ENCODE measurements at regions not wholly inside any gene's neighbourhood (a gene's known extent, or its start where the extent isn't known, plus 50 kb on each side); places are given as distances from the start of the nearest gene placed in this dataset.
"Not testable (repeated sequence)": the region's sequence is repeated elsewhere in the genome, so short reads cannot be mapped to it uniquely, and the experiment has no call there.

DNA sequence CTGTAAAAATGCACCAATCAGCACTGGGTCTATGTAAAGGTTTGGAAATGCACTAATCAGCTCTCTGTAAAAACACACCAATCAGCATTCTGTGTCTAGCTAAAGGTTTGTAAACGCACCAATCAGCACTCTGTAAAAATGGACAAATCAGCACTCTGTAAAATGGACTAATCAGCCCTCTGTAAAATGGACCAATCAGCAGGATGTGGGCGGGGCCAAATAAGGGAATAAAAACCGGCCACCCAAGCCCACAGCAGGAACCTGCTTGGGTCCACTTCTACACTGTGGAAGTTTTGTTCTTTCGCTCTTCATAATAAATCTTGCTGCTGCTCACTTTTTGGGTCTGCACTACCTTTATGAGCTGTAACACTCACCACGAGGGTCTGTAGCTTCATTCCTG lies 101.0 kb downstream of the SMC2 start:
- DNase-seq: not testable (repeated sequence)

DNA sequence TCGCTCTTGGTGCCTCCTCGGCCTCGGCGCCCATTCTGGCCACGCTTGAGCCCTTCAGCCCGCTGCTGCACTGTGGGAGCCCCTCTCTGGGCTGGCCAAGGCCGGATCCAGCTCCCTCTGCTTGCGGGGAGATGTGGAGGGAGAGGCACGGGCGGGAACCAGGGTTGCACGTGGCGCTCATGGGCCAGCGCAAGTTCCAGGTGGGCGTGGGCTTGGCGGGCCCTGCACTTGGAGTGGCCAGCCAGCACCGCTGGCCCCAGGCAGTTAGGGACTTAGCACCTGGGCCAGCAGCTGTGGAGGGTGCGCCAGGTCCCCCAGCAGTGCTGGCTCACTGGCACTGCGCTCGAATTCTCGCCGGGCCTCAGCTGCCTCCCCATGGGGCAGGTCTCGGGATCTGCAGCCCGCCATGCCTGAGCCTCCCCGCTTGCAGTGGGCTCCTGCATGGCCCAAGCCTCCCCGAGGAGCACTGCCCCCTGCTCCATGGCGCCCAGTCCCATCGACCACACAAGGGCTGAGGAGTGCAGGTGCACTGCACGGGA lies 106.4 kb downstream of the SMC2 start:
- no peak for DNase-seq

DNA sequence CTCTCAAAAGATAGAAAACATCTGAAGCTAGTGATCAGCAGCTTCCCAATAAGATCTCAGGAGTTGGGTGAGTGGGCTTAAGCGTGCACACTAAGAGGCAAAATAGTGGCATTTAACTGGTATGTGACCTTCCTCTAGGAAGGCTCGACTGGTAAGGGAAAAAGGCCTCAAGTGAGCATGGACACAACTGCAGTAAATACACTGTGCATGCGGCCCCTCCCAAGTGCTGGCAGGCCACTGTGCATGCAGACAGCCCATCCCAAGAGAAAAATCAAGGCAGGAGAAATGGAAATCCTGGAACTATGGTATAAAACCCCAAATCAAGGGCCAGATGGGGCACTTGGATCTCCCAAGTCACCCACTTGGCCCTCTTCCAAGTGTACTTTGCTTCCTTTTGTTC lies 112.7 kb downstream of the SMC2 start:
- no peak for DNase-seq

DNA sequence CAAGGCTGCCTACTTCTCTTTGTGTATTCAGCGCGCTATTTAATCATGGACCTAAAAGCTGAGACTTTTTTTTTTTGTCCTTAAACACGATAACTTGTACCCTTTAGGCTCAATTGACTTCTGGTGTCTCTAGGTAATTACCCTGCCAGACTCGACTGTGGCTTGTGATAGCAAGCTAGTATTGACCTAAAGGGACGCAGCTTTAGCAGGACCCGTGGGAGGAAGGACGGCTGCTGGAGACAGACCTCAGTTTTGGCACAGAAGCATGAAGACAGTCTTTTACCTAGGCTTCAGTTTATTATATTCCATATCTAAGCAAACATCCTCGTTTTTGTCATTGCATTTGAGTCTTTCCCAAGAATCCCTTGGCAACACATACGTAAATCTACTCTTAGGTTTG lies 115.3 kb downstream of the SMC2 start:
- DNase-seq: no peak

DNA sequence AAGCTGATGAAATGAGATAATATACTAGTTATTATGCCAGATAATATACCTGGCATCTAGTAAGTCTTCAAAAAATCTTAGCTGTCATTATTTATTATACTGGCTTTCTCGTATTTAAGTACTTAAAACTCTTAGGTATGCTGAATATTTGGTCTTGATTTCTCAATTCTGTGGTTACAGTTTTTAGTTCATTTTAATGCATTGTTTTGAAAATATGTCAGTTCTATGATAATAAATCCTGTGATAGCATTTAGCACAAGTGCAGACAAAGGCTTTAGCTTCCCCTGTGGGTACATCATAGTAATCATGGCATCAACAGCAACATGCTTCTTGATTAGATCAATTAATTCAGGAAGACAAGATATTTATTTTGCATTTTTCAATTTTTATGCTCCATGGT lies 133.0 kb downstream of the SMC2 start:
- no peak for DNase-seq

DNA sequence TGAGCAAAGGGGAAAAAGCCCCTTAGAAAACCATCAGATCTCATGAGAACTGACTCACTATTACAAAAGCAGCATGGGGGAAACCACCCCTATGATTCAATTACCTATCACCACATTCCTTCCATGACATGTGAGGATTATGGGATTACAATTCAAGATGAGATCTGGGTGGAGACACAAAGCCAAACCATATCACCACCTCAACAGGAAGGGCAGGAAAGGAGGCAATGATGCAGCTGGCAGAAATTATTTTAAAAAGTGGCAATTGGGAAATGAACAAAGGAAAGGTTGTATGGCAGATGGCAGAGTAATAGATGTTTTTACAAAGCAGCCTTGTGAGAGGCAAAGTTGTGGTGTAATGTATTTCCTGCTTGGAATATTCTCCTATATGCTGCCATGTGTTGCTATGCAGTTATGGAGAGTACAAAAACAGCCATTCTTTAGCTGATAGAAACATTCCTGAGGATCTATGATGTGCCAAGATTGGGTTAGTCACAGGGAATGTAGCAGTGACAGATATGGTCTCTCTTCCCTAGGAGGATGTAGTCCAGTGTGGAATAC lies 138.8 kb downstream of the SMC2 start:
- no peak for DNase-seq

DNA sequence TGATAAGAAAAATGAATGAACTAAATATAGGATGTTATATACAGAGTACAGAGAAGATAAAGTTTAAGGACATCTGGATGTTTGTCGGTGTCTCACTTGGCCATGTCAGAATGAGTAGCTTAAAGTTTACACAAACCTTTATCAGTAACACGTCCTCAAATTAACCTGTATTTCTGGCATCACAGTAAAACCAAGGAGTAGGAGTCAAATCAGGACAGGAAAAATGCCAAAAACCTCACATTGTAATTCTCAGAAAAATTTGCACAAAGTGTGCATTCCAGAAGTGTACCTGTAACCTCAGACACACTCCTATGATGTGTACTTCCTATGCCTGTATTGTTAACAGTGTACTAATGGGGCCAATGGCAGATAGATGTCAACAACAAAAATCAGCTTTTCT lies 139.3 kb downstream of the SMC2 start:
- no peak for DNase-seq

DNA sequence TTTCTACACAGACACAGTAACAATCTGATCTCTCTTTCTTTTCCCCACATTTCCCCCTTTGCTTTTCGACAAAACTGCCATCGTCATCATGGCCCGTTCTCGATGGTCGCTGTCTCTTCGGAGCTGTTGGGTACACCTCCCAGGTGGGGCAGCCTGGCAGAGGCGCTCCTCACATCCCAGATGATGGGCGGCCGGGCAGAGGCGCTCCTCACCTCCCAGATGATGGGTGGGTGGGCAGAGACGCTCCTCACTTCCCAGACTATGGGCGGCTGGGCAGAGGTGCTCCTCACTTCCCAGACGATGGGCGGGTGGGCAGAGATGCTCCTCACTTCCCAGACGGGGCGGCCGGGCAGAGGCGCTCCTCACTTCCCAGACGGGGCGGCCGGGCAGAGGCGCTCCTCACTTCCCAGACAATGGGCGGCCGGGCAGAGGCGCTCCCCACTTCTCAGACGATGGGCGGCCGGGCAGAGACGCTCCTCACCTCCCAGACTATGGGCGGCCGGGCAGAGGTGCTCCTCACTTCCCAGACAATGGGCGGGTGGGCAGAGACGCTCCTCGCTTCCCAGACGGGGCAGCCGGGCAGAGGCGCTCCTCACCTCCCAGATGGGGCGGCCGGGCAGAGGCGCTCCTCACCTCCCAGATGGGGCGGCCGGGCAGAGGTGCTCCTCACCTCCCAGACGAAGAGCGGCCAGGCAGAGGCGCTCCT lies 140.7 kb downstream of the SMC2 start:
- not testable (repeated sequence) for DNase-seq

DNA sequence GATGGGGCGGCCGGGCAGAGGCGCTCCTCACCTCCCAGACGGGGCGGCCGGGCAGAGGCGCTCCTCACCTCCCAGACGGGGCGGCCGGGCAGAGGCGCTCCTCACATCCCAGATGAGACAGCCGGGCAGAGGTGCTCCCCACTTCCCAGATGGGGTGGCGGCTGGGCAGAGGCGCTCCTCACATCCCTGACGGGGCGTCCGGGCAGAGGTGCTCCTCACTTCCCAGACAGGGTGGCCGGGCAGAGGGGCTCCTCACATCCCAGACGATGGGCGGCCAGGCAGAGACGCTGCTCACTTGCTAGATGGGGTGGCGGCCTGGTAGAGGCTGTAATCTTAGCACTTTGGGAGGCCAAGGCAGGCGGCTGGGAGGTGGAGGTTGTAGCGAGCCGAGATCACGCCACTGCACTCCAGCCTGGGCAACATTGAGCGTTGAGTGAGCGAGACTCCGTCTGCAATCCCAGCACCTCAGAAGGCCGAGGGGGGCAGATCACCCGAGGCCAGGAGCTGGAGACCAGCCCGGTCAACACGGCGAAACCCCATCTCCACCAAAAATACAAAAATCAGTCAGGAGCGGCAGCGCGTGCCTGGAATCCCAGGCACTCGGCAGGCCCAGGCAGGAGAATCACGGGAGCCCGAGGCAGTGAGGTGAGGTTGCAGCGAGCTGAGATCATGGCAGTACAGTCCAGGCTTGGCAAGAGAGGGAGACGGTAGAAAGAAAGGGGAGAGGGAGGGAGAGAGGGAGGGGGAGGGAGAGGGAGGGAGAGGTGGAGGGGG lies 141.4 kb downstream of the SMC2 start:
- DNase-seq: not testable (repeated sequence)

DNA sequence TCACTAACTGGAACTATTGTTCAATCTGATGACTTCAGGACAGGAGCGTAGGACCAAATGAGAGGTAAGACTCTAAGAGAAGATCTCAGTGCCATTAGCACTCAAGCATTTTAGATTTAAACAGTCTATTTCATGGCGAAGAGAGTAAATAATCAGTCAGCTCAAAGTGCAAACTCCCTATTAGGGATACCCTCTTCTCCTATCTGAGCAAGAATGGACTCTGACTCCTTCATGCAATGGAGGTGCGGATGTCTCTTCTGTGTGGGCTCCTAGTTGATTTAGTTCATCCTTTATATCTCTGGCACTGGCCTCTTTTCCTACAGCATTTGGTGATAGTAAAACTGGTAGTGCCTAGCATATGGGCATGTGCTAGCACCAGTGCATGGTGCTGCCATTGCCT lies 144.6 kb downstream of the SMC2 start:
- no peak for DNase-seq

DNA sequence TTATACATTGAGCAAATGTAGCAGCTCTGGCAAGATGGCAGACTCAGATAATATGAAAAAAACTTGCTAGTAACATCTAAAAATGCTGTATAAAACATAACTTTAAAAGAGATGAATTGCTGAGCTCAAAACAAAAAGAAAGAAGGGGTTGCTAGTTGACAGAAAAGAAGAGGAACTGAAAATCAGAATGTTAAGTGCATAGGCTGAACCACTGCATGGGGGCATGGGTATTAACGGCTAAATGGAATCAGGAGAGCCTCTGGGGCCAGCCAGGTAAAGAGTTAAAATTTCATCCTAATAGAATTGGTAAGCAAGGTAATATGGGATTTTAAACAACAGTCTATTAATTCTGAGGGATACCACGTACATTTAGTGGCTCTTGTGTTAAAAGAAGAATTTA lies 146.8 kb downstream of the SMC2 start:
- DNase-seq: no peak

DNA sequence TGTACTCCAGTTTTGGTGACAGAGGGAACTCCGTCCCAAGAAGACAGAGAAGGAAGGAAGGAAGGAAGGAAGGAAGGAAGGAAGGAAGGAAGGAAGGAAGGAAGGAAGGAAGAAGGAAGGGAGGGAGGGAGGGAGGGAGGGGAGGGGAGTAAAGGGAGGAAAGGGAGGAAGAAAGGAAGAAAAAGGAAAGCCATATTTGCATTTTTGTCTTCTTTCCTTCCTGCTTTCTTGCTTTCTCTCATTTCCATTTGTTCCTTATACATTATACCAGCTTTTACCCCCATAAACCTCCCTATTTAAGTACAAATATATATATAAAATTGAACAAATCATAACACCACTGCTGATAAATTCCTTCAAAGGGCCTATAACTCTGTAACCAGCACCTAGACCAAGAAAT lies 151.8 kb downstream of the SMC2 start:
- no peak for DNase-seq

DNA sequence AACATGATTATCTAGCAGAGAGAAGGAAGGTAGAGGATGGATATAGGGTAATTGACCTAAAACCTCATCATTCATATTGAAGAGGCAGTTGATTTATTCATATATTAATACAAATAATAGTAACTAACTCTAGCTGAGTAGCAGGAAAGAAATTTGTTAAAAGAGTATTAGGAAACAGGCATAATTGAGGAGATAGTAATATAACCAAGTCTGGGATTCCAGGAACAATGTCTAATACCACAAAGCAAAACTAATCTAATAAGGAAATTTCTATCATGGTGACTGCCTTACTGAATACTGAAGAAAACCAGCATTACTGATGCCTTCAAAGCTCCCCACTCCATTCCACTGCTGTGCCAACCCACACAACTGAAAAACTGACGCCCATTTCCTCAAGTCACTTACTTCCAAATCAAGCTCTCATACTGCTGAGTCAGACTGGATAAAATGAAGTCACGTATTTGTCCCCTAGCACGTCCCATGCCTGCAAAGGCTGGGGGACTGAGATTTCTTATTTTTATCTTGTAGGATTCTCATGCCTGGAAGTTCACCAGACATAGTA lies 153.9 kb downstream of the SMC2 start:
- no peak for DNase-seq

DNA sequence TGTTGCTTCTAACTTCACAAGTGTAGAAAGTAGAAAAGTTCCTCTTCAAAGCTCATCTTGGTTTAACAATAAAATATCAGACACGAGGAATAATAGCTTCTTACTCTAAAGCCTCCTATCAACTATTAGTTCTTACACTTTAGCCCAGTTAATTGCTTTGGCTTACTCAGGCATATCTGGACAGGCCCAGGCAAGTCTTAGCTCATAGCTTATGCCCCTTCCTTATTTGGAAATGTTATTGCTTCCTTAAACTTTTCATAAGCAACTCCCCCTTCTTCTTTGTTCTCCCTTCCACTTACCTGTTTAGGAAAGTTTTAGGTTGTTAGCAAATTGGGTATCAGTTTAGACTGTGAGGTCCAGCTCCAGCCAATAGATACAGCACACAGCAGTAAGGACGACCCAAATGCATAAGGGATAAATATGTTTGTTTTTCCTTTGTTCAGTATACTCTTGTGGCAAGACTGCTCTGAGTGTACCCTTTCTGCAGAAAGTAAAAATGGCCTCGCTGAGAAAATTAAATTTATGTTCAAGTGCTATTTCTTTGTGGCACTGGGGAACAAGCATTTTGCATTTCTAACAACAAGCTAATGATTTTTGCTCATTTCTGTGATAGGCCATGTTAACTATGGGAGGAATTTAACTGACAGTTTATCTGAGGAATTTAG lies 162.1 kb downstream of the SMC2 start:
- DNase-seq: no peak

DNA sequence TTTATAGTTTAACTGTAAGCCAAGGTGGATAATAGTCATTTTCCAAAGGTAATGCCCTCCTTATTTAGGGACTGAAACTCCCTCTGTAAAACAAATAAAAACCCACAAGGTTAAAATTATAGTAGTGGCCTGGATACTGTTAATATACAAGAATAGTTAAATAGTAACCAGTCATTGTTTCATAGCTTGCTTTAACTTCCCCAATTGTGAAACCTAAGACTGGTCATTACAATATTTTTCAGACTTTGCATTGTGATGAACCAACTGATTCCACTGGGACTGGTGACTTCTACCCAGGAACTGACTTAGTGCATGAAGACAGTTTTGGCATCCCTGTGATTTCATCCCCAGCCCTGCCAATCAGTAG lies 162.6 kb downstream of the SMC2 start:
- no peak for DNase-seq

DNA sequence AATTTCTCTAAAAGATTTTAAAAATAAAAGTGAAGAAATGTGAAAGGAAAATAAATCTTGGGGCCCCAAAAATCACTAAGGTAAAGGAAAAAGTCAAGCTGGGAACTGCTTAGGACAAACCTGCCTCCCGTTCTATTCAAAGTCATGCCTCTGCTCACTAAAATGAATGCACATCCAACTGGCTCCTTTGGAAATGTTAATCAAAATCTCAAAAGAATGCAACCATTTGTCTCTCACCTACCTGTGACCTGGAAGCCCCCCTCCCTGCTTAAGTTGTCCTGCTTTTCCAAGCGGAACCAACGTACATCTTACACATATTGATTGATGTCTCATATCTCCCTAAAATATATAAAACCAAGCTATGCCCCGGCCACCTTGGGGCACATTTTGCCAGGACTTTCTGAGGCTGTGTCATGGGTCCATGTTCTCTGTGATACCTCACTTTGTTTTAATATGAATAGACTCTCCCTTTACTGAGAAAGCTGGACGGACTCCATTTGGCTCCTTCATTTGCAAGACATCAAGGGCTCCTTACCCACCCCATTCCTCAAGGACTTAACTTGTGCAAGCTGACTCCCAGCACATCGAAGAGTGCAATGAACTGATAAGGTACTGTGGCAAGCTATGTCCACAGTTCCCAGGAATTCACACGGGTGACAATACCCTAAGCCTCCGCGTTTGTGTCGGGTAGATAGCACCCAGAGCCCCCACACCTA lies 164.3 kb downstream of the SMC2 start:
- DNase-seq: no peak

DNA sequence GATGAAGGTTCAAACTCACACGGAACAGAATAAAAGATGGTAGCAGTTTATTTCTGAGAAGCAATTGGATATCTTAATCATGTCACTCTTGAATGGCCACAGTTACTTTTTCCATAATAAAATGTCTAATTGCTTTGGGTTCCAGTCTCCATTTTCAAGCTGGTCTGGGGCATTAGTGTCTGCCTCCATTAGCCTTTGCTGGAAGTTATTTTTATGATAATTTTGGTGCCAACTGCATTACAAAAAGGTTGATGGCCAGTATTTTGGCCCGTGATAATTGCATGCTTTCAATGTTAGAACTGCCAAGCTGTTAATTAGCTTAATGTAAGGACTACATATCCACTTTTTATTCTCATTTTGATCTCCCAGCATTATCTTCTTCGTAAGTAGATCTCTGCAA lies 165.9 kb downstream of the SMC2 start:
- no peak for DNase-seq

DNA sequence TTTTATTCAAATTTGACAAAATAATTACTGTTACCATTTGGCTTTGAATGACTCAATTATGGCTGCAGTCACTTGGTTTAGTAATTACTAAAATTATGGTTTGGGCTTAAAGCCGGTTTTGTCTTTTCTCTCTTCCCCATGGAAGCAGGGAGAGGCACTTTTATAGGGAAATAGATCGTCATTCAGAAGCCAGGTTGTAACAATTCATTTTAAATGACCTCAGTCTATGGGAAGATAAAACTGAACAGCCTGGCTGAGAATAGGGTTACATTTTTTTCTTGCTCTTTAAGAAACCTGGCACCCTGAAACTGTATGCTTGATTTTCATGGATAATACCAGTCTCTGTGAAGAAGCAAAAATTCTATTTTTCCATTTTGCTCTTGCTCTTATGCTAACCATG lies 169.8 kb downstream of the SMC2 start:
- DNase-seq: no peak

DNA sequence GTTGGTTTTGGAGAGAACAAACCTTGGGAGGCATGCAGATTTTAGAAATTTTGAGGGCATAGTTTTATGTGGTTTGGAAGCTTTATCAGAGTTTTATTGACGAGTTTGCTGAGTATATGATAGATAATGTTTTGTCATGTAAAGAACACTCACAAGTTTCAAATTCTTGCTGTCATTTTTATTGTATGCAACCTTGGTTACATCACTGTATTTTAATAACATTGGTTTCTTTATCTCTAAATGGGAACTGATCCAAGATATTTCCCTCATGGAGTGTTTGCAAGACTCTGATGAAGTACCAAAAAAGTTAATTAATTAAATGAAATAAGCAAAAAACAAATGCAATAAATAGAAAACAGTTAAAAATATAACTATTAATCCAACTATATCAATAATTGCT lies 170.3 kb downstream of the SMC2 start:
- no peak for DNase-seq

DNA sequence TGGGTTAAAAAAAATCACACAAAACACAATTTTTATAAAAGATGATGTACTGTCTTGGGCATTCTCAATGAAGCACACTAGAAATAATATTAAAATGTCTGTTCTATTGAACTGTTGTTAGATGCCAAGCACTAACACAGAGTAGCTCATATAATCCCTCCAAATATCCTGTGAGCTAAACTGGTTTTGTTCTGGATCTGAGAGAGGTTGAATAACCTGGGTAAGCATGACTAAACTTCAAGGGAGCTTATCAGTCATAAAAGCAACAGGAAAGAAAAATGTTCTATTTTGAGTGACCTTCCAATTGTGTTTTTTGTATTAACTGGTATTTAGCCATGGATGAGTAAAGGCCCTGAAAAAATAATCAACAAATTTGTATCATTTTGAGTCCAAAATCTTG lies 175.3 kb downstream of the SMC2 start:
- DNase-seq: no peak

DNA sequence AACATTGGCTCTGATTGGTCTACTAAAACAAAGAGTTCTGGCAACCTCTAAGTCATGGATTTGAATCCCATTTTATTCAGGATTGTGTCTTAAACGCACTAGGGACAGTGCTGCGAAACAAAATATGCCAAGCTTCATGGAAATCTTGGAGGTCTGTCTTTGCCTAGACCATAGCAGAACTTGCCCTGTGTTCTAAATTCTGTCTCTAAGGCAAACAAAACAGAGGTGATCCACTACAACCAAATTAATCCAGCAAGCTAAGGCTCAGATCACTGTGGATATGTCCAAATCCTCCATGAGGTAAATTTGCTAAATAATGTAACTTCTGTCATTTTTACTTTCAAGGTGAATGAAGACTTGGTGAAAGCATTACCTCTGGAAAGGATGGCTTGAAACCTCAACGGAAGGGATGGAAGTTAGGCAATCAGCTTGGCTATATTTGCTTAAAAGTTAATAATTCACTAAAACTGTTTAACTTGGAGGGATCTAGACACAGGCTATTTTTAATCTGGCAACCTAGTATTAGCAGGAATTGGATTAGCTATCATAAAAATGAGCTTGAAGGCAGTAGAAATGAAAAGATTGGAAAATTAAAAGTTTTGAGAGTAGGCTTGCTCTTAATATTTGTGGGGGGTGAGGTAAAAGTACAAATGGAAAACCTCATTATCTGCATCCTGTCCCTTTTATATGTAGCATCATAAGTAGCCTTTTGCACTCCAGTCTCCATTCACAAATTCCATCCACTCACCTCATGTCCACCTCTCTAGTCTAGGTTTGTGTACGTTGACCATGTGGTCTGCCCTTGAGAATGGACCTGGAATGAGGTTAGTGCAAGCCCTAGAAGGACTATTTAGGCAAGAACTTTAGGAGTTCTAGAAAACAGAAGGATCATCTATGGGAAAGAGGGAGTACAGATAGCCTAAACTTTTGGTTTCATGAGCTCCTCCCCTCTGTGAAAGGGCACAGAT lies 176.2 kb downstream of the SMC2 start:
- no peak for DNase-seq

All from midbrain (tissue), 1 donor.